BE2C (cell line): ENCODE measurements at regions not wholly inside any gene's neighbourhood (a gene's known extent, or its start where the extent isn't known, plus 50 kb on each side); places are given as distances from the start of the nearest gene placed in this dataset.
"Not testable (repeated sequence)": the region's sequence is repeated elsewhere in the genome, so short reads cannot be mapped to it uniquely, and the experiment has no call there.

Experiments used
- DNase-seq: peaks from one replicate; pipeline ENCODE4 v3.0.0-alpha.2; 2020
- H3K27me3 ChIP-seq: fragments of 250-450 bp; sonication (Bioruptor Pico); 2 replicates; pipeline ENCODE4 v1.5.1; 2020; ENCODE audit warnings: mild to moderate bottlenecking
- H3K36me3 ChIP-seq: fragments of 250-450 bp; sonication (Bioruptor Pico); 2 replicates; pipeline ENCODE4 v1.5.1; 2020; ENCODE audit warnings: mild to moderate bottlenecking
- H3K4me1 ChIP-seq: fragments of 250-450 bp; sonication (Bioruptor Pico); 2 replicates; pipeline ENCODE4 v1.5.1; 2020
- H3K4me3 ChIP-seq: 2 replicates; pipeline ENCODE4 v1.5.1; 2011; ENCODE audit warnings: low read depth, low read length
- H3K9me3 ChIP-seq: fragments of 250-450 bp; sonication (Bioruptor Pico); 2 replicates; pipeline ENCODE4 v1.5.1; 2020
- TF ChIP-seq, protein P1 (sequence below): IDR thresholded peaks from 2 replicates; pipeline ENCODE4 v1.5.1; 2012; ENCODE audit warnings: mild to moderate bottlenecking, low read depth, low read length

DNA sequence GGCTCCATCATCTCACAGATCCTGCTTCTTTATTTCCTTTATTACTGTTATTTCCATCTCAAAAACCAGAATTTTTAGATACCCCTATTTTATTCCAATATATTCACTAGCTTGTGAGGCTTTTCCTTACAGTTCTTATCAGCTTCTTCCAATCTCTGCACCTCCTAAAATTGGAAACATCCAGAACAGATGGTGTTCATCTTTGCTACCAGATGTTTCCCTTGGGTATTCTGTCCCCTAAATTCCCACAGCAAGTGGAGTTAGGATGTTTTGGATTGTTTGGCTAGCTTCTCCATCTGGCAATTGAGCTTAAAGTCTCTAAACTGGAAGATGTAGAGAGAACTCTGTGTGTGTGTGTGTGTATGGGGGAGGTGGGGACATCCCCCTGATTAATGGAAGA lies 580.4 kb downstream of the DTWD2 start:
- no peak overlapping the region for H3K4me3 ChIP-seq
- no peaks in the 10 kb centered on the region for H3K36me3 ChIP-seq
- no peaks in the 10 kb centered on the region for H3K27me3 ChIP-seq
- no peak for DNase-seq
- H3K4me1 ChIP-seq = no peaks in the 10 kb centered on the region
- H3K9me3 ChIP-seq = no peaks in the 10 kb centered on the region
- TF ChIP-seq, protein P1, sequence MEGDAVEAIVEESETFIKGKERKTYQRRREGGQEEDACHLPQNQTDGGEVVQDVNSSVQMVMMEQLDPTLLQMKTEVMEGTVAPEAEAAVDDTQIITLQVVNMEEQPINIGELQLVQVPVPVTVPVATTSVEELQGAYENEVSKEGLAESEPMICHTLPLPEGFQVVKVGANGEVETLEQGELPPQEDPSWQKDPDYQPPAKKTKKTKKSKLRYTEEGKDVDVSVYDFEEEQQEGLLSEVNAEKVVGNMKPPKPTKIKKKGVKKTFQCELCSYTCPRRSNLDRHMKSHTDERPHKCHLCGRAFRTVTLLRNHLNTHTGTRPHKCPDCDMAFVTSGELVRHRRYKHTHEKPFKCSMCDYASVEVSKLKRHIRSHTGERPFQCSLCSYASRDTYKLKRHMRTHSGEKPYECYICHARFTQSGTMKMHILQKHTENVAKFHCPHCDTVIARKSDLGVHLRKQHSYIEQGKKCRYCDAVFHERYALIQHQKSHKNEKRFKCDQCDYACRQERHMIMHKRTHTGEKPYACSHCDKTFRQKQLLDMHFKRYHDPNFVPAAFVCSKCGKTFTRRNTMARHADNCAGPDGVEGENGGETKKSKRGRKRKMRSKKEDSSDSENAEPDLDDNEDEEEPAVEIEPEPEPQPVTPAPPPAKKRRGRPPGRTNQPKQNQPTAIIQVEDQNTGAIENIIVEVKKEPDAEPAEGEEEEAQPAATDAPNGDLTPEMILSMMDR = no peak

DNA sequence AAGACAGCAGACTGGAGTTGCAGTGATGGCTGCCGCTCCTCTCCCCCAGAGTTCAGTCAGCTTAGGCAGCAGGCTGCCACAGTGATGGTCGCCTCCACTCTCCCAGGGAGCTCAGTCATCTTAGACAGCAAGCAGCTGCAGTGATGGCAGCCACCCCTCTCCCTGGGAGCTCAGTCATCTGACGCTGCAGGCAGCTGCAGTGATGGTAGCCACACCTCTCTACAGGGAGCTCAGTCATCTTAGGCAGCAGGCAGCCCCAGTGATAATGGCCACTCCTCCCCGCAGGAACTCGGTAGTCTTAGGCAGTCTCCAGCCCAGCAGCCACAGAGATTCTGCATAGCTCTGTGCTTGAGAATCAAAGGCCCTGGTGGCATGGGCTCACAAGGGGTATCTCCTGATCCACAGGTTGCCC lies 582.7 kb downstream of the DTWD2 start:
- no peaks in the 10 kb centered on the region for H3K9me3 ChIP-seq
- H3K4me3 ChIP-seq = no peak overlapping the region
- TF ChIP-seq, protein P1 = no peak
- H3K27me3 ChIP-seq = no peaks in the 10 kb centered on the region
- no peaks in the 10 kb centered on the region for H3K36me3 ChIP-seq
- H3K4me1 ChIP-seq = no peaks in the 10 kb centered on the region
- peak; percentile 18 for DNase-seq

DNA sequence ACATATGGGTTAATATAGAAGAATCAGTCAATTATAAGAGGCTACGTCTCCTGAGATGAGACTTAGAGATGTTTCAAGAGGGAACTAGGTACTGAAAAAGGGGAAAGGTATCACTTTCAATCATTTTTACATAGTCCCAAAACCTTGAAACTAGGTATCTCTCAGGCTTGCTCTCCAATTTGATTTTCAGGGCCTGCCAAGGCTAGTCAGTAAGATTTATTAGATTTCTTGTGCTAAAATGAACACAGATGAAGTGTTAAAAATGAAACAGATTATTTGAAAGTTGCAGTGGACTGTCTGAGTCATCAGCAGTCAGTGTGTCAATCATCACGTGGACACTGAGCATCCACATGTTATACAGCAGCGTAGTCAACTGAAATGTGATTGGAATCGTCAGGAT lies 591.1 kb downstream of the DTWD2 start:
- Histone ChIP-seq H3K36me3 (no peaks in the 10 kb centered on the region), H3K9me3 (no peaks in the 10 kb centered on the region), H3K27me3 (no peaks in the 10 kb centered on the region), H3K4me1 (no peaks in the 10 kb centered on the region), H3K4me3 (no peak overlapping the region)
- no peak for DNase-seq
- TF ChIP-seq, protein P1 = no peak

DNA sequence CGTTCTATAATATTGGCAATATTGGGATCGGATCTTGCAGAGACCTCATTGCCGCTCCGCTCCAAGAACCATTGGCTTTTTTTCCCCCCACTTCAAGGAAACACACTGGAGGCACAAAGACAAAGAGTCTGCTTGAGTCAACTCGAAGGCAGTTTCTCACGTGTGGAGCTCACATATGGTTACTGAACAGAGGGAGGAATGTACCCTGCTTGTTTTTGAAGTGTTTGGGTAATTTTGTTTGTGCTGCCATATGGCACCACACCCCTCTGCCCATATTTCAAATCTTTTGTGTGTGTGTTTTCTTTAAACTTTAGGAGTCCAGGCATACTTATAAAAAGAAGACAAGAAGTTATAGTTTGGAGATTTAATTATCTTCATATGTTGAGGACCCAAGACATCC lies 595.9 kb downstream of the DTWD2 start:
- TF ChIP-seq, protein P1 = no peak
- H3K9me3 ChIP-seq = no peaks in the 10 kb centered on the region
- DNase-seq = no peak
- H3K36me3 ChIP-seq = no peaks in the 10 kb centered on the region
- H3K4me3 ChIP-seq = no peak overlapping the region
- no peaks in the 10 kb centered on the region for H3K4me1 ChIP-seq
- no peaks in the 10 kb centered on the region for H3K27me3 ChIP-seq

DNA sequence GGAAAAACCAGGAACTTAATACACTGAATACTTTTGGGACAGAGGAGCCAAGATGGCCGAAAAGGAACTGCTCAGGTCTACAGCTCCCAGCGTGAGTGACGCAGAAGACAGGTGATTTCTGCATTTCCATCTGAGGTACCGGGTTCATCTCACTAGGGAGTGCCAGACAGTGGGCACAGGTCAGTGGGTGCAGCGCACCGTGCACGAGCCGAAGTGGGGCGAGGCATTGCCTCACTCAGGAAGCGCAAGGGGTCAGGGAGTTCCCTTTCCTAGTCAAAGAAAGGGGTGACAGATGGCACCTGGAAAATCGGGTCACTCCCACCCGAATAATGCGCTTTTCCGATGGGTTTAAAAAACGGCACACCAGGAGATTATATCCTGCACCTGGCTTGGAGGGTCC lies 605.4 kb downstream of the DTWD2 start:
- H3K4me1 ChIP-seq, H3K9me3 ChIP-seq, H3K4me3 ChIP-seq, H3K27me3 ChIP-seq, H3K36me3 ChIP-seq, DNase-seq: not testable (repeated sequence)

DNA sequence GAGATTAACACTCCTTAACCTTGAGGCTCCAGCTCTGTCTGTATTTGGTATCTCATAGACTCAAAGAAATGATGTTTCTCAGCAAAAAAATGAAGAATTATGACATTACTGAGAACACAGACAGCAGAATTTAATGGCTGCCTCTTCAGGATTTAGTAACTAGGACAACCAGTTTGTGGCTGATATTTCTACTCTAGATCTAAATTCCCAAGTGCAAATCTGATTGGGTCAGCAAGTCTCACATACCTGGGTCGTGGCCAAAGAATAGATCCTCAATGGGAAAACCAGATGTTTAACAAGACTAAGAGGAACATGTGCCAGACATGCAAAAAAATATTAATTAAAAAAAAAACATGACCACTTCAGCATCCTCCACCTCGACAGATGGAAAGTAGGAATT lies 608.9 kb downstream of the DTWD2 start:
- Histone ChIP-seq H3K36me3 (no peaks in the 10 kb centered on the region), H3K4me1 (no peaks in the 10 kb centered on the region), H3K4me3 (no peak overlapping the region), H3K9me3 (no peaks in the 10 kb centered on the region), H3K27me3 (no peaks in the 10 kb centered on the region)
- TF ChIP-seq, protein P1 = no peak
- DNase-seq = no peak

DNA sequence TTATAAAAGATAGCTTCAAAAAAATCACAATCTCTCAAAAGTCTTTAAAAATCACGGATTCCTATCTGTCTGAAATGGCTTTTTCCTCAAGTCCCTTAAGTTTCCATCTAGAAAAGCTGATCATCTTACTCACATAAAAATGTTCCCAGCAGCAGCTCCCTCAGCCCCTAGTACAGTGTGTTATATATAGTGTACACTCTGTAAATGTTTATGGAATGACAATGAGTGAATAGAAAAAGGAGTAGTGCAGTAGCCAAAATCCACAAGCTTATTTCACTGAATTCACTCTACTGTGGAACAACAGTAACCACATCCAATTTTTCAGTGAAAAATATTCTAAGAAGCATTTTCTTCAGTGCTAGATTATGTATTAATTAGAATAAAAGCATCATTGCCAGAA lies 609.4 kb downstream of the DTWD2 start:
- DNase-seq = no peak
- TF ChIP-seq, protein P1 = no peak
- no peak overlapping the region for H3K4me3 ChIP-seq
- H3K36me3 ChIP-seq = no peaks in the 10 kb centered on the region
- no peaks in the 10 kb centered on the region for H3K4me1 ChIP-seq
- H3K9me3 ChIP-seq = no peaks in the 10 kb centered on the region
- H3K27me3 ChIP-seq = no peaks in the 10 kb centered on the region
